ENCODE measurements at regions not wholly inside any gene's neighbourhood (a gene's known extent, or its start where the extent isn't known, plus 50 kb on each side); places are given as distances from the start of the nearest gene placed in this dataset.

DNA sequence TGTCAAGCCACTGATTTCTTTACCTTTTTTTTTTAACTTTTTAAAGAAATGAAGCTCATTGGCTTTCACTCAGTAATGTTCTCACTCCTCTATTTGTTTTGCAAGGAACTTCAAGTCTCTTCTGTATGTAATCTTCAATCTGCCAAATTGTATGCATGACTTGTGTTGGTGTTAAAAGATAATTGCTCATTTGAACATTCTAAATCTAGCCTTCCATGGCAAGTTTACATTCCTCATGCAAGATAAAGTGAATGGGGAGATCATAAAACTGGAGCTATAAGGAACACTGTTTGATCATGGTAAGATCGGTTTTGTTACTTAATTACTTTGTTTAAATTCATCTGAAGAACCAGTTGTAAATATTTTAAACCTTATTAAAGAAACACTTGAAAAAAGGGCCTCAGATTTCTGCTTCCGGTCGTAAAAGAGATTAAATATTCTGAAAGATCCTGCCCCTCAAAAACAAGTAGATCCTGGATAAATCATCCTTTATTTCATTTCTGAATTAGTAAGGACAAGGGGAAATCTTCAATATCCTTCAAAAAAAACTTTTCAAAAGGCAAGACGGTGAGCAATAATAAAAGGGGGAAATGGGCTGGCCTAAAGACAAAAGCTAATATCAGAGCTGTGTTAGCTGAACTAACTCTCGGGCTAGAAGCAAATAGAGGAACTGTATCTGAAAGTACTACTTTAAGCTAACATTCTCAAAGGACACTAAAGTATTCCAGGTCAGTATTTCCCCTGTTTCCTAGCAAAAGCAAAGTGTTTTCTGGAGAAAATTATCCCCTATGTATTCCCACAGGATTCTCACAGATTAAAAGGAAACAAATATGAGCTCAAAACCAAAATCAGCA lies 107.0 kb upstream of the ATP11B start:
- in situ Hi-C loops (cut with HindIII; ENCODE audit: low pct_unique_long_range_greater_than_20kb, low sequenced_read_pairs) = no loop called here
- DNase-seq (ENCODE audit: low read depth, low spot score) = no peak

DNA sequence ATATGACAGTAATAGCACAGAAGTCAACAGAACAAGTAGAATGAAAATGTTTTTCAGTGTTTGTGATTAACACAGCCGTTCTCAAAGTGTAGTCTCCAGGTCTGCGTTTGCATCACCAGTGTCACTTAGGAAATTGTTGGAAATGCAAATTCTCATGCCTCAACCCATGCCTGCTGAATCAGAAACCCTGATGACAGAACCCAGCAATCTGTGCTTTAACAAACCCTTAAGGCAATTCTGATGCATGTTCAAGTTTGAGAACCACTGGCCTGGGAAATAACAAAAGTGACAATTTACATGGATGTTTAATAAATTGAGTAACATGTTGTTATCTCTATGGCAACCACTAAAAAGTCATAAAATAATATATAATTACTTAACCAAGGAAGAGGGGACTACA lies 103.1 kb upstream of the ATP11B start:
- in situ Hi-C loops (cut with HindIII; ENCODE audit: low pct_unique_long_range_greater_than_20kb, low sequenced_read_pairs) = no loop called here

DNA sequence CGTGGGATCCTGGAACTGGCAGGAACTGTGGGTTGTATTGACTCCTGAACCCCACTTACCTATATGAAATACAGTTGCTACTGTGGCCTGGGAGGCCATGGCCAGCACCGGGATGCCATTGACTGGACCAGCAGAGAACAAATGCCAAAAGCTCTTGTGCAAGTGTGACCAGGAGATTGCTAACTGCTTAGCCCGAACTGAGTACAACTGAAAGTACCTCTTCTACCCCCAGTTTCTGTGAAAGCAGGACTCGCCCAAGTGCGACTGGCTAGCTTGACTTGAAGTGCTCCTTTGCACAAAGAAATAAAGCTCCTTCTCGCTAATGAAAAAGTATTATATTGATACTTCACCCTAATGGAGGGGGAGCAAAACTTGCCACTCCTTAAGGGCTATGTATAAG lies 101.3 kb upstream of the ATP11B start:
- no peak for DNase-seq (ENCODE audit: low read depth, low spot score)
- in situ Hi-C loops (cut with HindIII; ENCODE audit: low pct_unique_long_range_greater_than_20kb, low sequenced_read_pairs) = no loop called here

More for the DNA sequence above, 103.1 kb upstream of the ATP11B start:
- DNase-seq (ENCODE audit: low read depth, low spot score) = no peak

DNA sequence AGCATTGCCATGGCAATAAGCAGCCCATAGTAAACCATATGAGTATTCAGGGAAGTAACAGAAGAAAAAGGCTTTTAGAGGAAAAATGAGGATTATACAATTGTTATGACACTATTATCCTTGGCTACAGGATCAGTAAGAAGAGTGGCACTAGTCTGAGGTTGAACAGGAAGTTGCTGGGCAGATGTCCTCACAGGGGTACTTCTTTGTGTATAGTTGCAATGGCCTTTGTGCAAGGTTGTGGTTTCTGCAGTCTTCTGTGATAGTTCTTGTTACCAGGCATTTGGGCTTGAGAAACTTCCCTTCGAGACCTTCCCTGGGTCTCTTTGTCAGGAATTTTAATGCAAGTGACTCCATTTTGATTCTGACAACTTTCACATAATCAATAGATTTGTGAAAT lies 100.6 kb upstream of the ATP11B start:
- DNase-seq (ENCODE audit: low read depth, low spot score) = no peak
- in situ Hi-C loops (cut with HindIII; ENCODE audit: low pct_unique_long_range_greater_than_20kb, low sequenced_read_pairs) = no loop called here

DNA sequence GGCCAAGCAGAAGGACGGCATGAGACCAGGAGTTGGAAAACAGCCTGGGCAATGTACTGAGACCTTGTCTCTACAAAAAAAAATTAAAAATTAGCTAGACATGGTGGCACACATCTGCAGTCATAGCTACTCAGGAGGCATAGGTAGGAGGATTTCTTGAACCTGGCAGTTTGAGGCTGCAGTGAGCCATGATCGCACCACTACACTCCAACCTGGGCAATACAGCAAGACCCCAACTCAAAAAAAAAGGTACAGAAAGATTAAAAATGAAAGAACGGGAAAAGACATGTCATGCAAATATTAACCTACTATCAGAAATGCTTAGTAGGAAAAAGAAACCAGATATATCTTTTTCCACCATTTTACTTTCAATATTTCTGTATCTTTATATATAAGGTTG lies 99.6 kb upstream of the ATP11B start:
- DNase-seq (ENCODE audit: low read depth, low spot score) = no peak
- in situ Hi-C loops (cut with HindIII; ENCODE audit: low pct_unique_long_range_greater_than_20kb, low sequenced_read_pairs) = no loop called here

DNA sequence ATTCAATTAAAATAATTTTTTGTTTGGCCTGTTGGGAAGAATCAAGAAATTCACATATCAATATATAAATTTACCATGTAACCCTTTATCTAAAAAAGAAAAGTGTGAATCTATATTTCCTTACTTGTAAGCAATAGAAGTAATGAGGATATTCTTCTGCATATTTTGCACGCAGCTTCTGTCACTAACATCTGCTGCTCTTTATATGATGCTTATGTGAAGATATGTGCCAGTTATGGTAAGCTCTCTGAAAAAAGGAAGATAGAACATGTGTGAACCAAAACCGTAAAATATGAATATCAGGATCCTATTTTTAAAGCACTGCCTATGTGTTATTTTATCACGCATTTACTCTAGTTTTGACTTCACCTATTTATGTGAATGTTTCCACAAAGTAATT lies 96.4 kb upstream of the ATP11B start:
- in situ Hi-C loops (cut with HindIII; ENCODE audit: low pct_unique_long_range_greater_than_20kb, low sequenced_read_pairs) = no loop called here
- DNase-seq (ENCODE audit: low read depth, low spot score) = no peak

DNA sequence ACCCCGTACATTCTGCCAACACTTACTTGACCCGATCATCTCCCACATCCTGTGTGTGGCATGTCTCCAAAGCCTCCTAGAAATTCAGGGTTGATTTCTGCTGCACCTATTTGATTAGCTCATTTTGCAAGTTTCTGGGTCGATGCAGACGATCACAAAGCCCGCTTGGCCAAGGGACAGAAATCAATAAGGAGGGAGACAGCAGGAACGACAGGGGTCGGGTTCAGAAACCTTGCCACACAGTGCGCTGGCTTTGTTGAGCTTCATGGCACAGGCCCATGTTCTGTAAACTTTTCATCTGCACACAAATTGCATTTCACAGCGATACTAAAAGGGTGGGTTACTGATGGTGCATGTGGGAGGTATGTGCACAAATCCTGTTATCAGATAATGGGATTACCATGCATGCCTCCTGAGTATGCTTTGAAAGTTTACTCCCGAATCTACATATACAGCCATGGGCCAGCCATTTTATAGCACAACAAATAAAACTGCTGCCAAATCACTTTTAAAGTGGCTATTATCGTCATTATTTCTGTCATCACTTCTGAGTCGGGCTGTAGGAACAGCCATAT lies 95.9 kb upstream of the ATP11B start:
- DNase-seq (ENCODE audit: low read depth, low spot score) = no peak
- in situ Hi-C loops (cut with HindIII; ENCODE audit: low pct_unique_long_range_greater_than_20kb, low sequenced_read_pairs) = no loop called here

DNA sequence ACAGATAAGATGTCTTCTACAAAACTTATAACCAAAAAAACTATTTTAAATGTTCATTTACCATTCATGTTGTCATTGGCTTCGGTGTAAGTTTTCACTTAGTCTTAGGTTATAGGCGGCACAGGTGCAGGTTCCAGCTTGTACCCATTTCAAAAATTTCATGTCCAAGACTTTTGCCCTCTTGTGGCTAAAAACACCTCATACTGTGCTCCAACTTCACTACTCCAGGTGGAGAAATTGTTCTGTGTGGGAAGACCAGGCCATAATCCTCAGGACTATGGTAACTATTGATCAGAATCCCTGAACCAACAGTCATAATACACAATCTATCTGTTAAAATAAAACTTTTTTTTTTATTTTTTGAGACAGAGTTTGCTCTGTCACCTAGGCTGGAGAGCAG lies 95.2 kb upstream of the ATP11B start:
- in situ Hi-C loops (cut with HindIII; ENCODE audit: low pct_unique_long_range_greater_than_20kb, low sequenced_read_pairs) = no loop called here
- DNase-seq (ENCODE audit: low read depth, low spot score) = no peak

DNA sequence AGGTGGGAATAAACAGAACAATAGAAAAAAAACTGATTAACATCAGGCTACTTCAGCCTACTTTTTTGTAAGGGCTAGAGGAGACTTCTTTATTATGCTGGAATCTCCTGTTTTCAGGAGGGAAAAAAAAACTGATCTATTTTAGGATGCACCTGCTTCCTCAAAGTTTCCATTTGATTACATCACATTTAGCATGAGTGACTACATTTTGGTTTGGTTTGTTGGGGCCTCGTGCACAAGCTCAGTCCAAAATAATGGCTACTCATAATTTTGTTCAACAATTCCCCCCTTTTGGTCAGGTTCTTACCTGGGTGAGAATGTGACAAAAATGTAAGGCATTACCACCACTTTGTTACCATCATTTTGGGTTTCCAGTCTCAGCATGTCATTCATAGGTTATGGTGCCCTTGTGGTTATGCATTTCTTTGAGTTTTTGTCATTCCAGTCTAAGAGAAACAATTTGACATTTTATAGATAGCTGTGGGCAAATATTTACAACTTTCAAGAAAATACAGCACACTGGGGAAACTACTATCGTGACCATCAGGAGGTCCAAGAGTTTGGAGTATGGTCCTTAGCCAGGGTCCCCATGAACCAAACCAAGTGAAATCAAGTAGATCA lies 93.6 kb upstream of the ATP11B start:
- in situ Hi-C loops (cut with HindIII; ENCODE audit: low pct_unique_long_range_greater_than_20kb, low sequenced_read_pairs) = no loop called here
- DNase-seq (ENCODE audit: low read depth, low spot score) = no peak

DNA sequence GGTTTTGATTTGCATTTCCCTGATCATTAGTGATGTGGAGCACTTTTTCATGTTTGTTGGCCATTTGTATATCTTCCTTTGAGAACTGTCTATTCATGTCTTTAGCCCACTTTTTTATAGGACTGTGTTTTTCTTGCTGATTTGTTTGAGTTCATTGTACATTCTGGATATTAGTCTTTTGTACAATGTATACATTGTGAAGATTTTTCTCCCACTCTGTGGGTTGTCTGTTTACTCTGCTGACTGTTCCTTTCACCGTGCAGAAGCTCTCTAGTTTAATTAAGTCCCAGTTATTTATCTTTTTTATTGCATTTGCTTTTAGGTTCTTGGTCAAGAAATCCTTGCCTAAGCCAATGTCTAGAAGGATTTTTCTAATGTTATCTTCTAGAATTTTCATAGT lies 91.1 kb upstream of the ATP11B start:
- in situ Hi-C loops (cut with HindIII; ENCODE audit: low pct_unique_long_range_greater_than_20kb, low sequenced_read_pairs) = no loop called here
- no peak for DNase-seq (ENCODE audit: low read depth, low spot score)

DNA sequence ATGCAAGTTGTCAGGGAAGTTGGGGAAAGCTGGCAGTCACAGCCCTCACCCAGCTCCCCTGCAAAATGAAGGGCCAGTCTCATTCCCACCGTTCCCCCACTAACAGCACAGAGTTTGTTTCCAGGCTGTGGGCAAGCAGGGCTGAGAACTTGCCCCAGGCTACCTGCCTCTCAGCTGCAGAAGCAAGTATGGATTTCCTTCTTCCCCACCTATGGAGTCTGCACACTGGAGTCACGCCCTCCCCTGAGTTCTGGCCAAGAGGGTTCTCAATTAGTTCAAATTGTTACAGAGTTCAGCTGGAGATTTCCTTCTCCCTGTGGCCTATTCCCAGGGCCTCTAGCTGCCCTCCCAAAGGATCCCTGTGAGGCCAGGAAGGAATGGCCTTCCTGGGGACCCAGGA lies 90.1 kb upstream of the ATP11B start:
- DNase-seq (ENCODE audit: low read depth, low spot score) = no peak
- in situ Hi-C loops (cut with HindIII; ENCODE audit: low pct_unique_long_range_greater_than_20kb, low sequenced_read_pairs) = no loop called here

DNA sequence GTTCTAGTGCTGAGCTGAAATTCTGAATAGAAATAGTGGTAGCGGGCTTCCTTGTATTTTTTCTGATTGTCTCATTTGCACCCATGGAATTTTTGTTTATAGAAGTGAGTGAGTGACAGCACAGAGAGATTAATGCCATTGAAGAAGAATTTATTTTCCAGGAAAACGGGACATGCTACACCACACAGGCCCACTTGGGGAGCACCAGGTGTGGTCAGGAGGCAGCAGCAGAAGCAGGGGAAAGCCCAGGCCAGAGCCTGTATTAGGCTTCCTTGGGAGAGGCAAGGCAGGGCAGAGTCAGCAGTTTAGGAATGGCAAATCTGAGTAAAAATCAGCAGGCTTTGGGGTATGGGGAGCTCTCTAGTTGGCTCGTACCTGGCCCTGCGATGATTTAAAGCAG lies 88.4 kb upstream of the ATP11B start:
- DNase-seq (ENCODE audit: low read depth, low spot score) = no peak
- in situ Hi-C loops (cut with HindIII; ENCODE audit: low pct_unique_long_range_greater_than_20kb, low sequenced_read_pairs) = no loop called here

DNA sequence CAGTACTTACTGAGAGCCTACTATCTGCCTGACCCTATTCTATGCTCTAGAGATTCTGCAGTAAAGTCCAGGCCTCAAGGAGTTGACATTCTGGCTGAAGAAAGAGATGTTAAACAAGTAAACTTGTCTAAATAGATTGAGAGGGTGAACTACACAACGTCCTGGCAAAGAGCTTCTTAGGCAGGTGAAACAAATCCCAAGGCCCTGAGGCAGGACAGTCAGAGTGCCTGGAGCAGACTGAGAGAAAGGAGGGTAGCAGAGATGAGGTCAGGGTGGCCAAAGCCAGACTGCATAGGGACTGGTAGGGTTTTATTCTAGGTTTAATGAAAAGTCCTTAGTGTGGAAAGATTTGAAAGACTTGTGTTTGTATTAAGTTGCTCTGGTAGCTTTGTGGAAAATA lies 84.5 kb upstream of the ATP11B start:
- no peak for DNase-seq (ENCODE audit: low read depth, low spot score)
- in situ Hi-C loops (cut with HindIII; ENCODE audit: low pct_unique_long_range_greater_than_20kb, low sequenced_read_pairs) = no loop called here

DNA sequence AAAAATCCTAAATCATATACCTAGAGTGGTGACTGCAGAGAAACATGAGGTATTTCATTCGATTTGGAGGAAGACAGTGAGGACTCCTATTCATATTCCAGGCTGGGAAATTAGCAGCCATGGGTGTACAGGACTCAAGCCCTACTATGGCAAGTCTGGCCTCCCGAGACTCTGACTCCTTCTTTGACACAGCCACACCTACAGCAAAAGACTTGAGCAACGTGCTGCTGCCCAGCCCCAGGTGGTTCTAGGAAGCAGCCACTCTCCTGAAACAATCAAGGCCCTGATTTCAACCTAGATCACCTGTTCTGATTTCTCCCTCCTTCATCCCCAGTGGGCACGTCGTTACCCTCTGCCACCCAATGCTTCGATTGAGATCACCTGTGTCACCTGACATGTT lies 84.0 kb upstream of the ATP11B start:
- DNase-seq (ENCODE audit: low read depth, low spot score) = no peak
- in situ Hi-C loops (cut with HindIII; ENCODE audit: low pct_unique_long_range_greater_than_20kb, low sequenced_read_pairs) = no loop called here

DNA sequence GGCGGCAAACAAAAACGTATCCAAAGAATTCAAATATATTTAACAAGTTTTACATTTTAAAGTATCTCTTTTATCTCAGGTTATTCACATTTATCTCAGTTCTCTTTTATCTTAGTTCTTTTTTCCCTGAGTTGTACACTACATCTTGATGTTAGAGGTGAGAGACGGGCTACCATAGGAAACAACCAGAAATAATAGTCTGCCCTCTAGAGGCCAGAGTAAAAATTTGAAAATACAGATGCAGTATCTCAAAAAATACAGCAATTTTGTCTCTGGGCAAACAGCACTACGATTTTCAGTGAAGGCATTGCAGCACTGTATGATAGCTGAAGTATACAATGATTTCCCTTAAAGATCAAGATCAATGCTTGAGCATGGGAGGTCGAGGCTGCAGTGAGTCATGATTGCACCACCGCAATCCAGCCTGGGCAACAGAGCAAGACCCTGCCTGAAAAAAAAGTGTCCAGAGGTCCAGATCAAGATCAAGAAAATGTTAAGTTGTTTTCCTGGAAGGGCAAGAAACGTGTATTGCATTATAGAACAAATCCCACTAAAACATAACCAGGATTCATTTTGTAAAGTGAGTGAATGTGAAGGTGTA lies 82.6 kb upstream of the ATP11B start:
- in situ Hi-C loops (cut with HindIII; ENCODE audit: low pct_unique_long_range_greater_than_20kb, low sequenced_read_pairs) = no loop called here
- DNase-seq (ENCODE audit: low read depth, low spot score) = peak; percentile 61

DNA sequence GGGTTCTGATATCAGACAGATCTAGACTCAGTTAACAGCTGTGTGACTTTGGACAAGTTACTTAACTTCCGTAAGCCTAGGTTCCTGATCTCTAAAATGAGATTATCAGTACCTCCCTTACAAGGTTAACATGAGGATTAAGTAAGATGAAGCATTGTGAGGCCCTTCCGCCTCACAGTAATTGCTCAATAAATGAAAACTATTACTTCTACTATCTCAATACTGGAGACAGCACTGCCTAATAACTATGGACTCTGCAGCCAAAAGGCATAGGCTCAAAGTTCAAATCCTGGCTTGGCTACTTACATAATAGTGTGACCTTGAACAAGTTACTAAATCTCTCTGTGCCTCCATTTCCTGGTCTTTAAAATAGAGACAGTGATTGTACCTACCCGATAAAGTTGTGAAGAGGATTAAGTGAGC lies 82.0 kb upstream of the ATP11B start:
- no peak for DNase-seq (ENCODE audit: low read depth, low spot score)
- in situ Hi-C loops (cut with HindIII; ENCODE audit: low pct_unique_long_range_greater_than_20kb, low sequenced_read_pairs) = no loop called here

DNA sequence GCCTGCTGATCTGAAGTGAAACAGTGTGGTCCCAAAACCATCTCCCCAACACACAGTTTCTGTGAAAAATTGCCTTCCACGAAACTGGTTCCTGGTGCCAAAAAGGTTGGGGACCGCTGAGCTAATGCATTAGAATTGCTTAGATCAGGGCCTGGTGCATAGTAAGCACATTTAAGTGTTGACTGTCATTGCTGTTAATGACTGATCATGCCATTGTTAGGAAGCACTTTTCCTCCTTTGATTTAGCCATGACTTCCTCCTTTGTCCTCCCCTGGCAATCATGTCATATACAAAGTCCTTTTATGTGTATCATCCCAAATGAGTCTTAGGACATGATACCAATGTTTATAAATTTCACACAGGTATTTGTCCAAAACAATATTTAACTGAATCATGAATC lies 81.5 kb upstream of the ATP11B start:
- DNase-seq (ENCODE audit: low read depth, low spot score) = no peak
- in situ Hi-C loops (cut with HindIII; ENCODE audit: low pct_unique_long_range_greater_than_20kb, low sequenced_read_pairs) = no loop called here

DNA sequence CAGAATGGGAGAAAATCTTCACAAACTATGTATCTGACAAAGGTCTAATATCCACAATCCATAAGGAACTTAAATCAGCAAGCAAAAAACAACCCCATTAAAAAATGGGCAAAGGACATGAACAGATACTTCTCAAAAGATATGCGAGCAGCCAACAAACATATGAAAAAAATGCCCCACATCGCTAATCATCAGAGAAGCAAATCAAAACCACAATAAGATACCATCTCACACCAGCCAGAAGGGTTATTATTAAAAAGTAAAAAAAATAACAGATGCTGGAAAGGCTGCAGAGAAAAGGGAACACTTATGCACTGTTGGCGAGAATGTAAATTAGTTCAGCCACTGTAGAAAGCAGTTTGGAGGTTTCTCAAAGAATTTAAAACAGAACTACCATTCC lies 80.2 kb upstream of the ATP11B start:
- DNase-seq (ENCODE audit: low read depth, low spot score) = no peak
- in situ Hi-C loops (cut with HindIII; ENCODE audit: low pct_unique_long_range_greater_than_20kb, low sequenced_read_pairs) = no loop called here

Measured in SK-MEL-5 (cell line).